ENCODE measurements at regions not wholly inside any gene's neighbourhood (a gene's known extent, or its start where the extent isn't known, plus 50 kb on each side); places are given as distances from the start of the nearest gene placed in this dataset.
"Not testable (repeated sequence)": the region's sequence is repeated elsewhere in the genome, so short reads cannot be mapped to it uniquely, and the experiment has no call there.

- no peak for DNase-seq (ENCODE audit: low read depth)
These were observed 331.6 kb downstream of the CCDC85A start for GRCh38 chr2:56515399-56515798.

- DNase-seq (ENCODE audit: low read depth) = no peak
These were observed 336.0 kb downstream of the CCDC85A start for GRCh38 chr2:56519806-56520205.

GRCh38 chr2:56522605-56523089, 338.9 kb downstream of the CCDC85A start:
- no peak for DNase-seq (ENCODE audit: low read depth)

GRCh38 chr2:56523816-56524215, 340.0 kb downstream of the CCDC85A start:
- no peak for DNase-seq (ENCODE audit: low read depth)

- no peak for DNase-seq (ENCODE audit: low read depth)
These were observed 348.1 kb downstream of the CCDC85A start for GRCh38 chr2:56531668-56532420.

GRCh38 chr2:56534321-56534720, 350.5 kb downstream of the CCDC85A start:
- DNase-seq (ENCODE audit: low read depth) = no peak

GRCh38 chr2:56537756-56538155, 354.0 kb downstream of the CCDC85A start:
- no peak for DNase-seq (ENCODE audit: low read depth)

GRCh38 chr2:56539618-56540017, 355.8 kb downstream of the CCDC85A start:
- no peak for DNase-seq (ENCODE audit: low read depth)

- DNase-seq (ENCODE audit: low read depth) = no peak
These were observed 356.7 kb downstream of the CCDC85A start for GRCh38 chr2:56540467-56540866.

- no peak for DNase-seq (ENCODE audit: low read depth)
These were observed 357.1 kb downstream of the CCDC85A start for GRCh38 chr2:56540916-56541315.

GRCh38 chr2:56542213-56542612, 358.4 kb downstream of the CCDC85A start:
- DNase-seq (ENCODE audit: low read depth) = no peak

- DNase-seq (ENCODE audit: low read depth) = no peak
These were observed 381.4 kb downstream of the CCDC85A start for GRCh38 chr2:56565143-56565542.

GRCh38 chr2:56571074-56571473, 387.3 kb downstream of the CCDC85A start:
- no peak for DNase-seq (ENCODE audit: low read depth)

- DNase-seq (ENCODE audit: low read depth) = no peak
These were observed 392.2 kb downstream of the CCDC85A start for GRCh38 chr2:56576001-56576400.

GRCh38 chr2:56580242-56580641, 396.5 kb downstream of the CCDC85A start:
- no peak for DNase-seq (ENCODE audit: low read depth)

GRCh38 chr2:56582570-56582969, 398.8 kb downstream of the CCDC85A start:
- no peak for DNase-seq (ENCODE audit: low read depth)

- DNase-seq (ENCODE audit: low read depth) = no peak
These were observed 400.1 kb downstream of the CCDC85A start for GRCh38 chr2:56583796-56584315.

- DNase-seq (ENCODE audit: low read depth) = no peak
These were observed 403.7 kb downstream of the CCDC85A start for GRCh38 chr2:56587456-56587855.

- DNase-seq (ENCODE audit: low read depth) = no peak
These were observed 405.4 kb downstream of the CCDC85A start for GRCh38 chr2:56589194-56589593.

- DNase-seq (ENCODE audit: low read depth) = no peak
These were observed 406.0 kb downstream of the CCDC85A start for GRCh38 chr2:56589835-56590234.

- DNase-seq (ENCODE audit: low read depth) = no peak
These were observed 406.8 kb downstream of the CCDC85A start for GRCh38 chr2:56590611-56591010.

GRCh38 chr2:56606086-56606485, 422.3 kb downstream of the CCDC85A start:
- not testable (repeated sequence) for DNase-seq (ENCODE audit: low read depth)

- no peak for DNase-seq (ENCODE audit: low read depth)
These were observed 429.5 kb downstream of the CCDC85A start for GRCh38 chr2:56613254-56613653.

- no peak for DNase-seq (ENCODE audit: low read depth)
These were observed 430.1 kb downstream of the CCDC85A start for GRCh38 chr2:56613920-56614319.
